RWPE2 (cell line): ENCODE measurements at regions not wholly inside any gene's neighbourhood (a gene's known extent, or its start where the extent isn't known, plus 50 kb on each side); places are given as distances from the start of the nearest gene placed in this dataset.

Source experiments
- ATAC-seq: fragments of 200-7000 bp; cut with Tn5 transposase; 3 replicates; pipeline ENCODE4 v1.9.1; 2021; ENCODE audit warnings: low read depth
- DNase-seq: peaks from one replicate; pipeline ENCODE4 v3.0.0-alpha.2; 2020; ENCODE audit warnings: low spot score
- H3K27ac ChIP-seq: fragments of 450-650 bp; 2 replicates; pipeline ENCODE4 v1.5.1; 2017; ENCODE audit warnings: mild to moderate bottlenecking; ENCODE audit not compliant: poor library complexity, severe bottlenecking
- H3K27me3 ChIP-seq: fragments of 250-450 bp; sonication (Bioruptor Pico); 2 replicates; pipeline ENCODE4 v1.5.1; 2021; ENCODE audit warnings: mild to moderate bottlenecking, moderate library complexity; ENCODE audit not compliant: insufficient read depth, poor library complexity, severe bottlenecking
- H3K36me3 ChIP-seq: fragments of 250-450 bp; sonication (Bioruptor Pico); 2 replicates; pipeline ENCODE4 v1.5.1; 2020; ENCODE audit warnings: low read depth, mild to moderate bottlenecking, moderate library complexity
- H3K4me1 ChIP-seq: fragments of 250-450 bp; sonication (Bioruptor Pico); 2 replicates; pipeline ENCODE4 v1.5.1; 2021; ENCODE audit warnings: mild to moderate bottlenecking, moderate library complexity; ENCODE audit not compliant: insufficient read depth, poor library complexity, severe bottlenecking
- H3K4me3 ChIP-seq: fragments of 250-450 bp; sonication (Bioruptor Pico); 2 replicates; pipeline ENCODE4 v1.5.1; 2021; ENCODE audit warnings: mild to moderate bottlenecking, moderate library complexity; ENCODE audit not compliant: severe bottlenecking
- H3K9me3 ChIP-seq: fragments of 250-450 bp; sonication (Bioruptor Pico); 2 replicates; pipeline ENCODE4 v1.5.1; 2021; ENCODE audit warnings: mild to moderate bottlenecking, moderate library complexity; ENCODE audit not compliant: severe bottlenecking
- TF ChIP-seq, protein P1 (sequence below): fragments of 450-650 bp; IDR thresholded peaks from one replicate; pipeline ENCODE4 v1.5.1; 2017; ENCODE audit warnings: mild to moderate bottlenecking, moderate library complexity; ENCODE audit not compliant: poor library complexity, severe bottlenecking

DNA sequence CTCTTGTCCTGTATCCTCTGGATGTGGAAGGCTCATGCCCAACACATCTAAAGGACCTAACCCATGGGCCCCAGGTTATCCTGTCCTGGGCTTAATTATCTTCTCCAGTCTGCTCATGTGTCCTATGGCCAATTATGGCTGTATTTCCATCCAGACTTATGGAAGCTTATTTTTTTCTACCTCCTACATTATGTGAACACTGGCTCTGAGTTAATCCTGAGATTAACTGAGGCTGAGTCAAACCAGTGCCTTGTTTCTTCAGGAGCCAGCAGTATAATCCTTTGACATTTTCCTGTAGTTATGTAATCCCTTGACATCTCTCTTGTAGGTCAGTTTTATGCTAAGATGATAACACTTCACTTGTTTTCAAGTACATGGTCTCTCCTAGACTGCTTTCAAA, 213.6 kb downstream of the PMAIP1 start:
- H3K36me3 ChIP-seq = no peaks in the 10 kb centered on the region
- TF ChIP-seq, protein P1, sequence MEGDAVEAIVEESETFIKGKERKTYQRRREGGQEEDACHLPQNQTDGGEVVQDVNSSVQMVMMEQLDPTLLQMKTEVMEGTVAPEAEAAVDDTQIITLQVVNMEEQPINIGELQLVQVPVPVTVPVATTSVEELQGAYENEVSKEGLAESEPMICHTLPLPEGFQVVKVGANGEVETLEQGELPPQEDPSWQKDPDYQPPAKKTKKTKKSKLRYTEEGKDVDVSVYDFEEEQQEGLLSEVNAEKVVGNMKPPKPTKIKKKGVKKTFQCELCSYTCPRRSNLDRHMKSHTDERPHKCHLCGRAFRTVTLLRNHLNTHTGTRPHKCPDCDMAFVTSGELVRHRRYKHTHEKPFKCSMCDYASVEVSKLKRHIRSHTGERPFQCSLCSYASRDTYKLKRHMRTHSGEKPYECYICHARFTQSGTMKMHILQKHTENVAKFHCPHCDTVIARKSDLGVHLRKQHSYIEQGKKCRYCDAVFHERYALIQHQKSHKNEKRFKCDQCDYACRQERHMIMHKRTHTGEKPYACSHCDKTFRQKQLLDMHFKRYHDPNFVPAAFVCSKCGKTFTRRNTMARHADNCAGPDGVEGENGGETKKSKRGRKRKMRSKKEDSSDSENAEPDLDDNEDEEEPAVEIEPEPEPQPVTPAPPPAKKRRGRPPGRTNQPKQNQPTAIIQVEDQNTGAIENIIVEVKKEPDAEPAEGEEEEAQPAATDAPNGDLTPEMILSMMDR = no peak
- no peaks in the 10 kb centered on the region for H3K4me1 ChIP-seq

GRCh38 chr18:60112369-60112768, 212.6 kb downstream of the PMAIP1 start:
- Histone ChIP-seq H3K9me3 (no peaks in the 10 kb centered on the region), H3K4me3 (no peak overlapping the region), H3K27ac (no peak overlapping the region), H3K4me1 (no peaks in the 10 kb centered on the region), H3K27me3 (no peaks in the 10 kb centered on the region), H3K36me3 (no peaks in the 10 kb centered on the region)
- TF ChIP-seq, protein P1 = no peak
- DNase-seq (no peak), ATAC-seq (no peak)

More for the DNA sequence above, 213.6 kb downstream of the PMAIP1 start:
- no peak overlapping the region for H3K4me3 ChIP-seq
- H3K27me3 ChIP-seq = no peaks in the 10 kb centered on the region
- DNase-seq = no peak
- no peak overlapping the region for H3K27ac ChIP-seq
- H3K9me3 ChIP-seq = no peaks in the 10 kb centered on the region
- no peak for ATAC-seq

DNA sequence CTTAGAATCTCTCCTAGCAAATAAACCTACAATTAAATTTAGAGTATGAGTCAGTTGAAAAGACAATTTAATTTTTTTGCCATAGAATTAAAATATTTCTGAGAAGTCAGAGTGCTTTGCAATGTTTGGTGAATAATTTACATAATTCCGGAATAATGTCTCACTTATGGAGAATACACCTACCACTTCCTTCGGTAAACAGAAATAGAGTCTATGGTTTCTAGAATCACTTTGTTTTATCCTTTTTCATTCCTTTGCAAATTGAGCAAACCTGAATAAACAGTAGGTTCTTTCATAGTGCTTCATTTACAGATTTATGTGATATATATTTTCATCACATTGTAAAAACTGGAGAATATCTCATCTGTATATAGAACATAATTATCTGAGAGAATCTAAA, 211.7 kb downstream of the PMAIP1 start:
- ATAC-seq = no peak
- no peak overlapping the region for H3K4me3 ChIP-seq

GRCh38 chr18:60110836-60111235, 211.0 kb downstream of the PMAIP1 start:
- no peaks in the 10 kb centered on the region for H3K9me3 ChIP-seq
- no peak overlapping the region for H3K4me3 ChIP-seq
- TF ChIP-seq, protein P1 = no peak
- H3K27me3 ChIP-seq = no peaks in the 10 kb centered on the region
- DNase-seq (no peak), ATAC-seq (no peak)
- no peak overlapping the region for H3K27ac ChIP-seq
- no peaks in the 10 kb centered on the region for H3K36me3 ChIP-seq
- H3K4me1 ChIP-seq = no peaks in the 10 kb centered on the region

More for the DNA sequence above, 211.7 kb downstream of the PMAIP1 start:
- H3K4me1 ChIP-seq = no peaks in the 10 kb centered on the region
- DNase-seq = no peak
- H3K36me3 ChIP-seq = no peaks in the 10 kb centered on the region
- TF ChIP-seq, protein P1 = no peak
- no peaks in the 10 kb centered on the region for H3K27me3 ChIP-seq
- H3K27ac ChIP-seq = no peak overlapping the region
- H3K9me3 ChIP-seq = no peaks in the 10 kb centered on the region

- TF ChIP-seq, protein P1 = no peak
- no peaks in the 10 kb centered on the region for H3K4me1 ChIP-seq
- H3K4me3 ChIP-seq = no peak overlapping the region
- no peaks in the 10 kb centered on the region for H3K9me3 ChIP-seq
- no peak for ATAC-seq
- no peaks in the 10 kb centered on the region for H3K27me3 ChIP-seq
- no peak overlapping the region for H3K27ac ChIP-seq
- no peak for DNase-seq
- H3K36me3 ChIP-seq = no peaks in the 10 kb centered on the region
Observed at GRCh38 chr18:60100778-60101177, 201.0 kb downstream of the PMAIP1 start.
